Right lobe of liver (tissue), 4 donors: ENCODE measurements at regions not wholly inside any gene's neighbourhood (a gene's known extent, or its start where the extent isn't known, plus 50 kb on each side); places are given as distances from the start of the nearest gene placed in this dataset.

Experiments
- POLR2A ChIP-seq: fragments of 450-650 bp; IDR thresholded peaks from one replicate; pipeline ENCODE4 v1.6.1; 2017; ENCODE audit warnings: antibody characterized with exemption, mild to moderate bottlenecking
- TF ChIP-seq, protein P1 (sequence below), 4 donors: fragments of 200-600 bp in 3 of 4; fragments of 450-650 bp in 1 of 4; IDR thresholded peaks; one replicate each; pipeline versions ENCODE4 v1.5.1 to v1.8.0; 2016 to 2022; ENCODE audit warnings: antibody characterized with exemption in 4 of 4, mild to moderate bottlenecking in 2 of 4
- donor health status: DM: no; HTN: no; CAD: no.
- donor health status: DM: no; HTN: no; CAD: no.
- donor health status: DM: no; HTN: yes; CAD: no.

DNA sequence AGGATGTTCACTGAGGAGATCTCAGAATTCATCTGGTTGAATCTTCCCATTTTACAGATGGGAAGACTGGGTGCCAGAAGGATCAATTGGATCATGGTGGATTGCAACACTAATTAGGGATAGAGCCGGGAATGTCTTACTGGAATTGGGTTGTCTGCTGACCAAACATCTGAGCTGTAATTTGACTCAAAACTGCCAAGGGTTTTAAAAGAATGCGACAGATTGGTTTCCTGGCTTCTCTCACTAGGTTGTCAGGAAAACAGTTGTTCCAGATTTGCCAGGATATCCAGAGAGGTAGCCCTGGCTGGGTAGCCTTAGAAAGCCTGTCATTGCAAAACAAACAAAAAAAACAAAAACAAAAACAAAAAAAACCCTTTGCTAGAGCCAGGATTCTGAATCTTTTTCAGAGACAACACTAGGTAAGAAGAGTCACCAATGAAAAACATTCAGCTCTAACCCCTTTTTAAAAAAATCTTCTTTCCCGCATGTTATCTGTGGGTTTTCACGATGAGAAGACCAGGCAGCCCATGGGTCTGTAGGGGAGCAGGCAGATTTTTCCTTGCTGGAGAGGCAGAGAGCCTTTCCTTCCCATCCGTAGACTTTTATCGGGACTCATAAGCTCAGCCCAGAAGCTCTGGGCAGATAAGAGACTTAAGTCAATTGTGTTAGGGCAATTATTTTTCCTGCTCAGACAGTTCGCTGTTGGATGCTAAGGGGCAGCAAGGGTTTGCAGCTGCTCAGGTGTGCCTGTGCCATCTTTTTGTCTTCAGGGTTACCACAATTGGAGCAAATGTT is 418.9 kb downstream of the PRDM2 start:
- TF ChIP-seq, protein P1, sequence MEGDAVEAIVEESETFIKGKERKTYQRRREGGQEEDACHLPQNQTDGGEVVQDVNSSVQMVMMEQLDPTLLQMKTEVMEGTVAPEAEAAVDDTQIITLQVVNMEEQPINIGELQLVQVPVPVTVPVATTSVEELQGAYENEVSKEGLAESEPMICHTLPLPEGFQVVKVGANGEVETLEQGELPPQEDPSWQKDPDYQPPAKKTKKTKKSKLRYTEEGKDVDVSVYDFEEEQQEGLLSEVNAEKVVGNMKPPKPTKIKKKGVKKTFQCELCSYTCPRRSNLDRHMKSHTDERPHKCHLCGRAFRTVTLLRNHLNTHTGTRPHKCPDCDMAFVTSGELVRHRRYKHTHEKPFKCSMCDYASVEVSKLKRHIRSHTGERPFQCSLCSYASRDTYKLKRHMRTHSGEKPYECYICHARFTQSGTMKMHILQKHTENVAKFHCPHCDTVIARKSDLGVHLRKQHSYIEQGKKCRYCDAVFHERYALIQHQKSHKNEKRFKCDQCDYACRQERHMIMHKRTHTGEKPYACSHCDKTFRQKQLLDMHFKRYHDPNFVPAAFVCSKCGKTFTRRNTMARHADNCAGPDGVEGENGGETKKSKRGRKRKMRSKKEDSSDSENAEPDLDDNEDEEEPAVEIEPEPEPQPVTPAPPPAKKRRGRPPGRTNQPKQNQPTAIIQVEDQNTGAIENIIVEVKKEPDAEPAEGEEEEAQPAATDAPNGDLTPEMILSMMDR (IDR thresholded peaks at IDR 0.05): no peak
- TF ChIP-seq POLR2A: no peak
